ENCODE measurements at regions not wholly inside any gene's neighbourhood (a gene's known extent, or its start where the extent isn't known, plus 50 kb on each side); places are given as distances from the start of the nearest gene placed in this dataset.

DNA sequence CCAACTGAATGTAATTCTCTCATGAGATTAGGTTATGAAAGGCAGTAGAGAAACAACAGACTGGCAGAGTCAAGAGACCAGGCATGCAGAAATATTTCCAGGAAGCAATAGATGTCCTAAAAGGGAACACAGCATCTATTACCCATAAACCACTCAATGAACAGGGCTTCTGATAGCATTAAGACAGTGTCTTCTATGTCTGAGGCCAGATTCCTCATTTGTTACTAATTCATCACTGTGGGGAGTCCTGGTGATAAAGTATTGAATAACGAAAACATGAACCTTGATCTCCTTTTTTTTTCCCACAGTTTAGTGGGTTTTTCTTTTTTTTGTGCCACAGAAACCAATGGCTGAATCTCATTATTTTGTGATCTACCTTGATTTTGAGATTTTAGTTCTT is 339.0 kb downstream of the METTL15 start:
- DNase-seq = no peak

GRCh38 chr11:28442131-28442530 is 333.9 kb downstream of the METTL15 start:
- no peak for DNase-seq

- peak in 1 of 51 donors; percentile 1 for DNase-seq
Measured at GRCh38 chr11:28439403-28439802, 331.2 kb downstream of the METTL15 start.

- no peak for DNase-seq
Measured at GRCh38 chr11:28420099-28420498, 311.9 kb downstream of the METTL15 start.

- DNase-seq = no peak
Measured at GRCh38 chr11:28417601-28418323, 309.6 kb downstream of the METTL15 start.

GRCh38 chr11:28412029-28412428 is 303.8 kb downstream of the METTL15 start:
- DNase-seq = no peak

DNA sequence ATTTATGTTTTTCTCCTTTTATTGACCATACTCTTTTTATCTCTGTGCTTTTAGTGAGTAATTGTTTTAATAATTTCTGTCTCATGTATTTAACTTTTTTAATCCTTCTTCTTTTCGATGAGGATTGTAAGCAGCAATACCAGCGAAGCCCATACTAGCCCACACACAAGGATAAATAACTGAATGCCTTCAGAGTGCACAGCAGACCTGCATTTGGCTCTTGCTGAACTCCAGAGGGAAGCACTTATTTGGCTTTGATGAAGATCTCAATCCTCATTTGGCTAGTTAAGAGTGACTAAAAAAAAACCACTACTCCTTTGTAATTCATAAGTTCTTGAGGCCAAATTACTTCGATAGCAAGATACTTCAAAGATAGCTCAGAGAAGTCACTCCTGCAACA is 293.3 kb downstream of the METTL15 start:
- no peak for DNase-seq

DNA sequence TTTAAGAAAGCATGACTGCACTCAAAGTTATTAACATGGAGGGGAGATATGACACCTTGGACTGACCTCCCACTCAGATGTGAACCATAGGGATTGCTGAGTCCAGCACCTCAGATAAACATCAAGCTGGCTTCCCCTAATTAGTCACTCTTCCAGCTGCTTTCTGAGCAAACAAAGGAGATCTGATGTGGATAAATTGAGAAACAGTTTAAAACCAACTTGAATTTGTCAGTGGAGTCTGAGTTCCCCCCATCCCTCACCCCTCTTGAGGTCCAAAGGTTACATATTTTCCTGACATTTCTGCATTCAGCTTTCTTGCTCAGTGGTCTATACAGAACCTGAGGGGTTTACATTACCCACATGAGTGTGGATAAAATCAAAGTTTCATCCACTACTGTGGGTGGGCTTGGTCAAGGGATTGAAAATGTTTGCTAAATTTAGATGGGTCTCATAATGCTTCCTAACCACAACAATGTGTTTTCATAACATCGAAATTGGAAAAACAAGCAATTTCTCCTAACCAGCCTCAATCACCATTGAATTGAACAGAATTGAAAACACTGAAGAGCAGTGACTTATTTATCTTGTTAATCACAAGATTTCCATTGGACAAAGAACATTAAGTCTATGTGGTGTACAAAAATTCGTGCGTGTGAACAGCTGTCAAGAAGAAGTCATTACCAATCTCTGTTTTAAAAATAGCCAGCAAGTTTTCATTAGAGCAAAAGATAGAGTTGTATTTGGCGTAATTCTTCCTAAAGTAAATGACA is 292.3 kb downstream of the METTL15 start:
- DNase-seq = no peak

- no peak for DNase-seq
Measured at GRCh38 chr11:28393348-28393747, 285.2 kb downstream of the METTL15 start.

- no peak for DNase-seq
Measured at GRCh38 chr11:28384418-28384817, 276.2 kb downstream of the METTL15 start.

GRCh38 chr11:28383456-28383855 is 275.3 kb downstream of the METTL15 start:
- no peak for DNase-seq
